ENCODE measurements at regions not wholly inside any gene's neighbourhood (a gene's known extent, or its start where the extent isn't known, plus 50 kb on each side); places are given as distances from the start of the nearest gene placed in this dataset.

DNA sequence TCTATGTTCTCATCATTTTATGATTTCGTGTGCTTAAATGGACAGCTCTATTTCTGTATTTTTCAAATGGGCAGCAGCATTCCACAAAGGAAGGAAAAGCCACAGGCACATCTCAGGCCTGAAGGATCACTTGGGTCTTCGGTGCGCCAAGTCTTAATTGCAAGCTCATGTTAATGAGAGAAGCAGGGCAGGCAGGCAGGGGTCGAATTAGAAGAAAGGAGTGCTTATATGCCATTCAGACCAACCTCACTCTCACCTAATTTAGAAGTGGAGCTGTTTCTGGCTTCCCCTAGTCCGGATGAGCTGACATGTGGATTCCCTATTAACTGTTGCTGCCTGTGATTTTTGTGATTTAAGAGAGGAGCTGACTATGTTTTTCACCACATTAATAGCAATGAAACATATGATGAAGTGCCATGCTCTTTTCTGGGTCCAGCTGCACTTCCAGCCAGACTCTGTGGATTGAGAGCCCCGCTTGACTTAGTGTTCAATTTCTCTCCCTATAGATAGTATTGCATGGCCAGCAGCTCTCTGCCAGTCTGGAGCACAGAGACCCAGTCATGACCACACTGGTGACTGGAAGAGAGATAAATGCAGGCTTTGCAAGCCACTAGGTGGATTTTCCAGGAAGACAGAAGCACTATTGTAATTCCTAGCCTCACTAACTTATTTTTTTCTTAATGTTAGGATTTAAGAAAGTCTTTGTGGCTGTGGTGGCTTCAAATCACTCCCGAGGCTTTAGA is 373.9 kb upstream of the FAT3 start:
- WGBS (ENCODE audit: insufficient coverage) = 73% methylated on average over 3 of the region's 7 CpGs
- intact Hi-C loops (cut with micrococcal nuclease) = no loop called here
- no peaks in the 10 kb centered on the region for H3K36me3 ChIP-seq (replicated peaks in 1 of 2; ENCODE audit: control insufficient read depth in 1 of 2, insufficient read depth in 2 of 2, low read length in 2 of 2)
- H3K4me1 ChIP-seq (ENCODE audit: control insufficient read depth in 1 of 2, insufficient read depth in 2 of 2, low read length in 2 of 2) = no peaks in the 10 kb centered on the region
- DNase-seq = no peak
- no peaks in the 10 kb centered on the region for H3K27me3 ChIP-seq (ENCODE audit: control insufficient read depth in 2 of 2, insufficient read depth in 2 of 2, low read length in 2 of 2)
- no peak overlapping the region for H3K9ac ChIP-seq (ENCODE audit: insufficient read depth, low read length, poor library complexity, severe bottlenecking)
- peaks cover 0 to 3% of the 10 kb centered on the region in 2 donors for H3K9me3 ChIP-seq (replicated peaks in 1 of 2; ENCODE audit: control insufficient read depth in 1 of 2, insufficient read depth in 1 of 2, low read length in 2 of 2)
- H2AFZ ChIP-seq (ENCODE audit: insufficient read depth, low read depth, low read length, poor library complexity, severe bottlenecking) = no peak overlapping the region
- Mint-ChIP-seq H3K4me3 (no peak overlapping the region), H3K36me3 (no peaks in the 10 kb centered on the region), H3K4me1 (no peaks in the 10 kb centered on the region), H3K27ac (no peak overlapping the region), H3K27me3 (ENCODE audit: low read depth in 3 of 3) (no peaks in the 10 kb centered on the region), H3K9me3 (peaks cover 0 to 15% (median 2%) of the 10 kb centered on the region in 7 donors)
- TF ChIP-seq CTCF (IDR thresholded peaks at IDR 0.05) = no peak
- no peaks in the 10 kb centered on the region for H3K79me2 ChIP-seq (ENCODE audit: insufficient read depth, low read length)
- H3K4me2 ChIP-seq (replicated peaks; ENCODE audit: extremely low read depth, low read length, poor library complexity, severe bottlenecking) = no peak overlapping the region
- no peaks in the 10 kb centered on the region for H4K20me1 ChIP-seq (ENCODE audit: insufficient read depth, low read length)
- no peak overlapping the region for H3K4me3 ChIP-seq (replicated peaks in 1 of 3; ENCODE audit: low read depth in 2 of 3, low read length in 3 of 3)
- no peak overlapping the region for H3K27ac ChIP-seq (ENCODE audit: low read depth in 1 of 2, low read length in 2 of 2)

DNA sequence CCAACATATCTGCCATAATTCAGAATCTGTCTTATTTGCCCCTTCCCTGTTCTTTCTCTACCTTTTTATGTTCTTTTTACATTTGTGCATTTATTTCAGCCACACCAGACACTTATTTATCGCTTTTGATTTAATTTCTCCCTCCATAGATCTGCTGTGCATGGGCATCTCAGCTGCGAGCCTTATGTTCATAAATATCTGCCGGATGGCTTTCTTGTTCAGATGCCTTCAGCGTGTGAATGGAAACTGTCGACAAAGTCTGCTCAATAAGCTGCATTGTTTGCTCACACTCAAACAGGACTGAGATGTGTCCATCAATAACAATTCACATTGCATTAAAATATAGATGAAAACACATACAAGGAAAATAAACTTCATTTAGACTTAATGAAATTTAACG is 374.6 kb upstream of the FAT3 start:
- no peak overlapping the region for H3K9ac ChIP-seq (ENCODE audit: insufficient read depth, low read length, poor library complexity, severe bottlenecking)
- H3K4me1 Mint-ChIP-seq = no peaks in the 10 kb centered on the region
- no peaks in the 10 kb centered on the region for H3K27me3 Mint-ChIP-seq (ENCODE audit: low read depth in 3 of 3)
- H3K27me3 ChIP-seq (ENCODE audit: control insufficient read depth in 2 of 2, insufficient read depth in 2 of 2, low read length in 2 of 2) = no peaks in the 10 kb centered on the region
- H3K36me3 ChIP-seq (replicated peaks in 1 of 2; ENCODE audit: control insufficient read depth in 1 of 2, insufficient read depth in 2 of 2, low read length in 2 of 2) = no peaks in the 10 kb centered on the region
- no peaks in the 10 kb centered on the region for H4K20me1 ChIP-seq (ENCODE audit: insufficient read depth, low read length)
- H2AFZ ChIP-seq (ENCODE audit: insufficient read depth, low read depth, low read length, poor library complexity, severe bottlenecking) = no peak overlapping the region
- H3K36me3 Mint-ChIP-seq = no peaks in the 10 kb centered on the region
- H3K4me3 Mint-ChIP-seq = no peak overlapping the region
- H3K27ac ChIP-seq (ENCODE audit: low read depth in 1 of 2, low read length in 2 of 2) = no peak overlapping the region
- H3K79me2 ChIP-seq (ENCODE audit: insufficient read depth, low read length) = no peaks in the 10 kb centered on the region
- TF ChIP-seq CTCF (IDR thresholded peaks at IDR 0.05) = no peak
- H3K9me3 Mint-ChIP-seq = peaks cover 0 to 15% (median 2%) of the 10 kb centered on the region in 7 donors
- H3K27ac Mint-ChIP-seq = no peak overlapping the region
- no peaks in the 10 kb centered on the region for H3K4me1 ChIP-seq (ENCODE audit: control insufficient read depth in 1 of 2, insufficient read depth in 2 of 2, low read length in 2 of 2)
- H3K4me3 ChIP-seq (replicated peaks in 1 of 3; ENCODE audit: low read depth in 2 of 3, low read length in 3 of 3) = no peak overlapping the region
- no peak for DNase-seq
- intact Hi-C loops (cut with micrococcal nuclease) = no loop called here
- peaks cover 0 to 3% of the 10 kb centered on the region in 2 donors for H3K9me3 ChIP-seq (replicated peaks in 1 of 2; ENCODE audit: control insufficient read depth in 1 of 2, insufficient read depth in 1 of 2, low read length in 2 of 2)
- WGBS (ENCODE audit: insufficient coverage) = 94% methylated on average over 2 of the region's 6 CpGs
- H3K4me2 ChIP-seq (replicated peaks; ENCODE audit: extremely low read depth, low read length, poor library complexity, severe bottlenecking) = no peak overlapping the region

Measured in CD14-positive monocyte (primary cell).